Testis (tissue), 2 donors: ENCODE measurements at regions not wholly inside any gene's neighbourhood (a gene's known extent, or its start where the extent isn't known, plus 50 kb on each side); places are given as distances from the start of the nearest gene placed in this dataset.

Experiments used
- DNase-seq: peaks from one replicate; pipeline ENCODE4 v3.0.0-alpha.2; 2019
- H3K27ac ChIP-seq, 2 donors: fragments of 200-600 bp; sonication (generic); one replicate each; pipeline ENCODE4 v1.5.1; 2019
- H3K27me3 ChIP-seq: fragments of 200-600 bp; sonication (generic); one replicate; pipeline ENCODE4 v1.5.1; 2019
- H3K36me3 ChIP-seq: fragments of 200-600 bp; sonication (generic); one replicate; pipeline ENCODE4 v1.5.1; 2017; ENCODE audit warnings: low read depth; ENCODE audit errors: missing control alignments
- H3K4me1 ChIP-seq: fragments of 200-600 bp; sonication (generic); one replicate; pipeline ENCODE4 v1.5.1; 2019
- H3K4me3 ChIP-seq, 2 donors: fragments of 200-600 bp; sonication (generic); one replicate each; pipeline ENCODE4 v1.5.1; 2017 to 2019
- H3K9me3 ChIP-seq: fragments of 200-600 bp; sonication (generic); one replicate; pipeline ENCODE4 v1.5.1; 2017
- POLR2A ChIP-seq: fragments of 450-650 bp; IDR thresholded peaks from one replicate; pipeline ENCODE4 v1.6.1; 2017; ENCODE audit warnings: antibody characterized with exemption, mild to moderate bottlenecking, moderate library complexity
- WGBS, 2 donors: methylation state at CpG; one replicate each; pipeline ENCODE4 v1.1.5; 2018; 5-methylcytosine and 5-hydroxymethylcytosine counted together
- intact Hi-C: fragments of 100-400 bp; cut with DNase I; formaldehyde crosslinking; loops from one replicate; pipeline ENCODE4 v1.15.1; 2023; ENCODE audit warnings: low total_unique reads
- TF ChIP-seq, protein P1 (sequence below), 3 experiments: fragments of 450-650 bp in 2 of 3; fragments of 200-600 bp in 1 of 3; sonication (generic) in 1 of 3; IDR thresholded peaks; one replicate each; pipeline ENCODE4 v1.5.1; 2016 to 2019; ENCODE audit warnings: antibody characterized with exemption in 3 of 3, mild to moderate bottlenecking in 2 of 3, moderate library complexity in 1 of 3

DNA sequence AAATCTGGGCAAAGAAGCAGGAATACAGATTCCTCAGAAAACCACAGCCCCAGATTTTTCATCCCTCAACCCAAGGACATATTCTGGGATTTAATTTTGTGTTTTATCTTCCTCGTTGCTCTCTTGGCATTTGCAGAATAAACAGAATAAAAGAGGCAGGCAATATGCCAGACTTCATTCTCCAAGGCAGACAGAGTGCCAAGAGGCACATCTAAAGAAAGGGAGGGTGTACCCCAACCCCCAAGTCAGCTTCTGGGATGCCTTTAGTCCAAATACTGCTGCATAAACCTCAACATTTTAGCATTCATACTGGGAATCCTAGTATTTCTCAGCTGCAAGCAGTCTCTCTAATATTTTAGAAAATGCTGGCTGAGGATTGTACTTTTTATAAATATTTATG, 629.2 kb downstream of the KLHL13 start:
- WGBS, 2 donors = 29 to 50% methylated on average over 1 of the region's 1 CpG
- Histone ChIP-seq H3K27me3 (no peaks in the 10 kb centered on the region), H3K27ac (no peak overlapping the region), H3K9me3 (no peaks in the 10 kb centered on the region), H3K4me3 (no peak overlapping the region), H3K36me3 (no peaks in the 10 kb centered on the region), H3K4me1 (no peaks in the 10 kb centered on the region)
- DNase-seq = no peak
- TF ChIP-seq, protein P1, sequence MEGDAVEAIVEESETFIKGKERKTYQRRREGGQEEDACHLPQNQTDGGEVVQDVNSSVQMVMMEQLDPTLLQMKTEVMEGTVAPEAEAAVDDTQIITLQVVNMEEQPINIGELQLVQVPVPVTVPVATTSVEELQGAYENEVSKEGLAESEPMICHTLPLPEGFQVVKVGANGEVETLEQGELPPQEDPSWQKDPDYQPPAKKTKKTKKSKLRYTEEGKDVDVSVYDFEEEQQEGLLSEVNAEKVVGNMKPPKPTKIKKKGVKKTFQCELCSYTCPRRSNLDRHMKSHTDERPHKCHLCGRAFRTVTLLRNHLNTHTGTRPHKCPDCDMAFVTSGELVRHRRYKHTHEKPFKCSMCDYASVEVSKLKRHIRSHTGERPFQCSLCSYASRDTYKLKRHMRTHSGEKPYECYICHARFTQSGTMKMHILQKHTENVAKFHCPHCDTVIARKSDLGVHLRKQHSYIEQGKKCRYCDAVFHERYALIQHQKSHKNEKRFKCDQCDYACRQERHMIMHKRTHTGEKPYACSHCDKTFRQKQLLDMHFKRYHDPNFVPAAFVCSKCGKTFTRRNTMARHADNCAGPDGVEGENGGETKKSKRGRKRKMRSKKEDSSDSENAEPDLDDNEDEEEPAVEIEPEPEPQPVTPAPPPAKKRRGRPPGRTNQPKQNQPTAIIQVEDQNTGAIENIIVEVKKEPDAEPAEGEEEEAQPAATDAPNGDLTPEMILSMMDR (IDR thresholded peaks at IDR 0.05) = no peak
- TF ChIP-seq POLR2A = no peak
- intact Hi-C loops = no loop called here

- DNase-seq = no peak
- Histone ChIP-seq H3K4me1 (no peaks in the 10 kb centered on the region), H3K4me3 (no peak overlapping the region), H3K9me3 (no peaks in the 10 kb centered on the region), H3K27ac (no peak overlapping the region), H3K27me3 (no peaks in the 10 kb centered on the region), H3K36me3 (no peaks in the 10 kb centered on the region)
- intact Hi-C loops = no loop called here
- WGBS, 2 donors = 78 to 94% methylated on average over 5 to 6 of the region's 6 CpGs
- no peak for TF ChIP-seq POLR2A
- TF ChIP-seq, protein P1 (IDR thresholded peaks at IDR 0.05) = no peak
Observed at GRCh38 chrX:117483950-117484349, 632.7 kb downstream of the KLHL13 start.

DNA sequence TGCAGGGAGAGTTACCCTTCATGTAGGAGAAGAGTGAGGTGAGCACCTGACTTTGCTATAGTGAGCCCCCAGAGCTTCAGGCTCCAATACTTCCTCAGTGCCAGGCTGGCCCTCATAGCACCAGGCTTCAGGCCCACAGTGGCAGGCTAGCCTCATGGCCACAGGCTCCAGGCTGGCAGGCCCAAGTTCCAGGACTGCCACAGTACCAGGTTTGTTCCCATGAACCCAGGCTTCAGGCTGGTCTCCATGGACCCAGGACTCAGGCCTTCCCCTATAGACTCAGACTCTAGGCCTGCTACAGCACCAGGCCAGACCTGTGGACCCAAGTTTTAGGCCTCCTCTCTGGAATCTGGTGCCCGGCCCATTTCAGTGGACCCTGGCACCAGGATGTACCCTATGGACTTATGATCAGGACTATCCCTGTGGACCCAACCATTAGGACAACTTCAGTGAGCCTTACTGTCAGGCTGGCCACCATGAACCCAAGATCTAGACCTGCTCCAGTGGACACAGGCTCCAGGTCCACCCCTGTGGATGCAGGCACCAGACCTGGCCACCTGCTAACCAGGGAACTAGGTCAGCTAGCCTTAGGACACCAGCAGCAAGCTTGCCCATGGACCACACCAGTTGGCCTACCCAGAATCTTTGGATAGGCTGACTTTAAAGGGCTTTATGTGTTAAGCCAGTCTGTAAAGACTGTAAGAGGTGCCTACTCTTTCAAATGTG, 658.2 kb downstream of the KLHL13 start:
- H3K4me3 ChIP-seq = no peak overlapping the region
- no peaks in the 10 kb centered on the region for H3K27me3 ChIP-seq
- DNase-seq = no peak
- TF ChIP-seq POLR2A = no peak
- TF ChIP-seq, protein P1 (IDR thresholded peaks at IDR 0.05) = no peak
- H3K36me3 ChIP-seq = no peaks in the 10 kb centered on the region
- WGBS, 2 donors = no CpG with 5 or more reads among the region's 1 CpG
- intact Hi-C loops = no loop called here
- H3K4me1 ChIP-seq = no peaks in the 10 kb centered on the region
- no peak overlapping the region for H3K27ac ChIP-seq
- H3K9me3 ChIP-seq = no peaks in the 10 kb centered on the region

- no peak for TF ChIP-seq POLR2A
- TF ChIP-seq, protein P1 (IDR thresholded peaks at IDR 0.05) = no peak
- no peak overlapping the region for H3K4me3 ChIP-seq
- no peaks in the 10 kb centered on the region for H3K36me3 ChIP-seq
- WGBS, 2 donors = 61 to 90% methylated on average over 3 of the region's 3 CpGs
- H3K27me3 ChIP-seq = no peaks in the 10 kb centered on the region
- no peak for DNase-seq
- H3K27ac ChIP-seq = no peak overlapping the region
- intact Hi-C loops = no loop called here
- no peaks in the 10 kb centered on the region for H3K4me1 ChIP-seq
- H3K9me3 ChIP-seq = no peaks in the 10 kb centered on the region
Observed at GRCh38 chrX:117455787-117456186, 660.8 kb downstream of the KLHL13 start.

DNA sequence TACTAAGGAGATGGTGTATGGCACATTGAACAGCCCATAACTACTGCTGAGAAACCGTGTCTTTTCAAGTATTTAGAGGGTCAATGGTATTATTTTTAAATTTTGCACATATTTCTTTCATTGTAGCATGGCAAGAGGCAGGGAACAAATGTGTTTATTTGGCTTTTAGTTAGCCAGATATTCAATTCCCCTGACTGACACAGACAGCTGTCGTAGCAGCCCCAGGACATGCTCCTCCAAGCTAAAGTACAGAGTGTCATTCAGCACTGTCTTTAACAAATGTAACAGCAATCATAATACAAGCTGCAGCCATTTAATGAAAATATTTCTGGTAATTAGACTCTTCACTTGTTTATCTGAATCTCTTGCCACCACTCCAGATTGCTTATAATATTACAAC, 687.1 kb downstream of the KLHL13 start:
- no peaks in the 10 kb centered on the region for H3K9me3 ChIP-seq
- 61 to 67% methylated on average over 2 of the region's 2 CpGs for WGBS, 2 donors
- no peaks in the 10 kb centered on the region for H3K27me3 ChIP-seq
- no peak for TF ChIP-seq POLR2A
- TF ChIP-seq, protein P1 (IDR thresholded peaks at IDR 0.05) = no peak
- no peak overlapping the region for H3K4me3 ChIP-seq
- no peaks in the 10 kb centered on the region for H3K36me3 ChIP-seq
- no peaks in the 10 kb centered on the region for H3K4me1 ChIP-seq
- no peak for DNase-seq
- H3K27ac ChIP-seq = no peak overlapping the region
- intact Hi-C loops = no loop called here
